ENCODE measurements at regions not wholly inside any gene's neighbourhood (a gene's known extent, or its start where the extent isn't known, plus 50 kb on each side); places are given as distances from the start of the nearest gene placed in this dataset.

GRCh38 chr4:36509845-36510244 lies 228.4 kb downstream of the DTHD1 start:
- Histone ChIP-seq H3K27ac (ENCODE audit: low read length) (no peak overlapping the region), H3K27me3 (ENCODE audit: low read depth, low read length) (no peaks in the 10 kb centered on the region), H3K4me1 (ENCODE audit: low read length) (no peaks in the 10 kb centered on the region), H3K4me3 (ENCODE audit: low read length) (no peak overlapping the region), H3K9me3 (ENCODE audit: insufficient read depth, low read length) (no peaks in the 10 kb centered on the region), H3K9ac (ENCODE audit: low read length) (no peak overlapping the region), H2AFZ (ENCODE audit: low read depth, low read length) (no peak overlapping the region), H3K79me2 (ENCODE audit: low read length) (no peaks in the 10 kb centered on the region), H3K36me3 (replicated peaks; ENCODE audit: low read depth, low read length) (no peaks in the 10 kb centered on the region), H3K4me2 (ENCODE audit: low read length) (no peak overlapping the region), H4K20me1 (ENCODE audit: insufficient read depth, low read length) (no peaks in the 10 kb centered on the region)
- TF ChIP-seq CTCF (IDR thresholded peaks at IDR 0.05; ENCODE audit: low read depth, low read length) (no peak), EZH2phosphoT487 (IDR thresholded peaks at IDR 0.05; ENCODE audit: low read depth) (no peak)

DNA sequence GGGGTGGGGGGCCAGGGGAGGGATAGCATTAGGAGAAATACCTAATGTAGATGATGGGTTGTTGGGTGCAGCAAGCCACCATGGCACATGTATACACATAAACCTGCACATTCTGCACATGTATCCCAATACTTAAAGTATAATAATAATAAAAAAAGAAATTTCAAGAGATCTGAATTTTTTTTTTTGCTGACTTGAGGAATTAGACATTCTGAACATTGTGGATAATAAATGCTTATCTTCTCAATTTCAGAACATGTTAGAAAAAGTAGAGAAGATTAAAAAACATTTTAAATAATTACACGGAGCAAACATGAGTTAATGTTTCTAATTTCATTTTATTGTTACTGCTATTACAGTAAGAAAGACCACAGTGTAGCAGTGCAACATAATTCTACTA lies 230.4 kb downstream of the DTHD1 start:
- H3K27me3 ChIP-seq (ENCODE audit: low read depth, low read length), result no peaks in the 10 kb centered on the region
- no peaks in the 10 kb centered on the region for H3K79me2 ChIP-seq (ENCODE audit: low read length)
- H3K4me1 ChIP-seq (ENCODE audit: low read length), result no peaks in the 10 kb centered on the region
- H2AFZ ChIP-seq (ENCODE audit: low read depth, low read length), result no peak overlapping the region
- no peaks in the 10 kb centered on the region for H3K9me3 ChIP-seq (ENCODE audit: insufficient read depth, low read length)
- no peaks in the 10 kb centered on the region for H4K20me1 ChIP-seq (ENCODE audit: insufficient read depth, low read length)
- no peak overlapping the region for H3K4me2 ChIP-seq (ENCODE audit: low read length)
- no peak for TF ChIP-seq CTCF (IDR thresholded peaks at IDR 0.05; ENCODE audit: low read depth, low read length)
- H3K36me3 ChIP-seq (replicated peaks; ENCODE audit: low read depth, low read length), result no peaks in the 10 kb centered on the region
- H3K27ac ChIP-seq (ENCODE audit: low read length), result no peak overlapping the region
- no peak overlapping the region for H3K4me3 ChIP-seq (ENCODE audit: low read length)
- no peak overlapping the region for H3K9ac ChIP-seq (ENCODE audit: low read length)

DNA sequence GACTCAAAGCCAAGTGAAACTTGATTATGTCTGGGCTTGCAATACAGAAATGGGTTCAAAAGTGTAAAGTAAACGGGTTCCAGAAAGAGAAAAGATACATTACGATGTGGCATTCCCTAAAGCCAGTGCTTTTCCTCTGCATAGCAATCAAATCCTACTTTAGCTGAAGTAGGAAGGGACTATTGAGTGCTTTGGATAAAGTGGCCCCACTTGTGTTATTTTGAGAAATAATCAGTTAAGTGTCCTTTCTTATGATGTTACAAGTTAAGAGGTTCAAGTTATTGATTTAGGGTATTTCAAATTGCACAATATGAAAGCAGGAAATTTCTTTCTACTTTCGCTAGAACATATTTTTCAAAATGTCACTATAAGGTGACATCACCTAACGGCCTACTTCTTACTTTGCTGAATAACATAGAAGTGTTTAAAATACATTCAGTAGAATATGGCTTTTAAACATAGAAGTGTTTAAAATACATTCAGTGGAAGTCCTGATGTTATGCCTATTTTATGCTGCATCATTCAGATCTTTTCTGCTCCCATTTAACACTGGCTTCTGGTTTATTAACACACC lies 235.2 kb downstream of the DTHD1 start:
- H3K4me3 ChIP-seq (ENCODE audit: low read length), result no peak overlapping the region
- no peak overlapping the region for H3K27ac ChIP-seq (ENCODE audit: low read length)
- no peaks in the 10 kb centered on the region for H3K9me3 ChIP-seq (ENCODE audit: insufficient read depth, low read length)
- H4K20me1 ChIP-seq (ENCODE audit: insufficient read depth, low read length), result no peaks in the 10 kb centered on the region
- no peaks in the 10 kb centered on the region for H3K79me2 ChIP-seq (ENCODE audit: low read length)
- TF ChIP-seq CTCF (IDR thresholded peaks at IDR 0.05; ENCODE audit: low read depth, low read length) (no peak), EZH2phosphoT487 (IDR thresholded peaks at IDR 0.05; ENCODE audit: low read depth) (no peak)
- H3K27me3 ChIP-seq (ENCODE audit: low read depth, low read length), result no peaks in the 10 kb centered on the region
- H3K36me3 ChIP-seq (replicated peaks; ENCODE audit: low read depth, low read length), result no peaks in the 10 kb centered on the region
- no peak overlapping the region for H3K4me2 ChIP-seq (ENCODE audit: low read length)
- no peaks in the 10 kb centered on the region for H3K4me1 ChIP-seq (ENCODE audit: low read length)
- H2AFZ ChIP-seq (ENCODE audit: low read depth, low read length), result no peak overlapping the region
- H3K9ac ChIP-seq (ENCODE audit: low read length), result no peak overlapping the region

GRCh38 chr4:36523182-36523581 lies 241.8 kb downstream of the DTHD1 start:
- H3K9ac ChIP-seq (ENCODE audit: low read length), result no peak overlapping the region
- H3K4me2 ChIP-seq (ENCODE audit: low read length), result no peak overlapping the region
- H4K20me1 ChIP-seq (ENCODE audit: insufficient read depth, low read length), result no peaks in the 10 kb centered on the region
- H2AFZ ChIP-seq (ENCODE audit: low read depth, low read length), result no peak overlapping the region
- no peak overlapping the region for H3K27ac ChIP-seq (ENCODE audit: low read length)
- H3K36me3 ChIP-seq (replicated peaks; ENCODE audit: low read depth, low read length), result peaks cover 3% of the 10 kb centered on the region
- H3K4me1 ChIP-seq (ENCODE audit: low read length), result no peaks in the 10 kb centered on the region
- H3K9me3 ChIP-seq (ENCODE audit: insufficient read depth, low read length), result peaks cover 12% of the 10 kb centered on the region; the same call in 1 of the 2 replicates
- H3K4me3 ChIP-seq (ENCODE audit: low read length), result no peak overlapping the region
- TF ChIP-seq CTCF (IDR thresholded peaks at IDR 0.05; ENCODE audit: low read depth, low read length) (no peak), EZH2phosphoT487 (IDR thresholded peaks at IDR 0.05; ENCODE audit: low read depth) (no peak)
- no peaks in the 10 kb centered on the region for H3K79me2 ChIP-seq (ENCODE audit: low read length)
- H3K27me3 ChIP-seq (ENCODE audit: low read depth, low read length), result no peaks in the 10 kb centered on the region
